ENCODE measurements at regions not wholly inside any gene's neighbourhood (a gene's known extent, or its start where the extent isn't known, plus 50 kb on each side); places are given as distances from the start of the nearest gene placed in this dataset.
"Not testable (repeated sequence)": the region's sequence is repeated elsewhere in the genome, so short reads cannot be mapped to it uniquely, and the experiment has no call there.

DNA sequence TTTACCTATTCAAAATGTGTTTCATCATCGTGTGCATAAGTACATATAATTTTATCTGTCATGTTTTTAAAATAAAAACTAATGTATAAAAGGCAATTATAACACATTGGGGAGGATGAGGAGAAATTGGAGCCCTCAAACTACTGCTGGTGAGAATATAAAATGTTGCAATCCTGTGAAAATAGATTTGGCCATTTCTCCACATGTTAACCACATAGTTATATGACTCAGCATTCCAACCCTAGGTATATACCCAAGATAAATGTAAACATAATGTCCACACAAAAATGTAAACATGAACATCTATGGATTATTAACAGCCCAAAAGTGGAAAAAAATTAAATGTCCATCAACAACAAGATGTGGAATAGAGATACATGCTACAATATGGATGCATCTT lies 928.0 kb upstream of the FAT3 start:
- H3K4me1 Mint-ChIP-seq (ENCODE audit: unreplicated experiment): peaks cover 4% of the 10 kb centered on the region
- H3K9me3 Mint-ChIP-seq (ENCODE audit: unreplicated experiment): no peaks in the 10 kb centered on the region
- no peaks in the 10 kb centered on the region for H3K27me3 Mint-ChIP-seq (ENCODE audit: unreplicated experiment)
- TF ChIP-seq, protein P1, sequence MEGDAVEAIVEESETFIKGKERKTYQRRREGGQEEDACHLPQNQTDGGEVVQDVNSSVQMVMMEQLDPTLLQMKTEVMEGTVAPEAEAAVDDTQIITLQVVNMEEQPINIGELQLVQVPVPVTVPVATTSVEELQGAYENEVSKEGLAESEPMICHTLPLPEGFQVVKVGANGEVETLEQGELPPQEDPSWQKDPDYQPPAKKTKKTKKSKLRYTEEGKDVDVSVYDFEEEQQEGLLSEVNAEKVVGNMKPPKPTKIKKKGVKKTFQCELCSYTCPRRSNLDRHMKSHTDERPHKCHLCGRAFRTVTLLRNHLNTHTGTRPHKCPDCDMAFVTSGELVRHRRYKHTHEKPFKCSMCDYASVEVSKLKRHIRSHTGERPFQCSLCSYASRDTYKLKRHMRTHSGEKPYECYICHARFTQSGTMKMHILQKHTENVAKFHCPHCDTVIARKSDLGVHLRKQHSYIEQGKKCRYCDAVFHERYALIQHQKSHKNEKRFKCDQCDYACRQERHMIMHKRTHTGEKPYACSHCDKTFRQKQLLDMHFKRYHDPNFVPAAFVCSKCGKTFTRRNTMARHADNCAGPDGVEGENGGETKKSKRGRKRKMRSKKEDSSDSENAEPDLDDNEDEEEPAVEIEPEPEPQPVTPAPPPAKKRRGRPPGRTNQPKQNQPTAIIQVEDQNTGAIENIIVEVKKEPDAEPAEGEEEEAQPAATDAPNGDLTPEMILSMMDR (IDR thresholded peaks at IDR 0.05; ENCODE audit: unreplicated experiment): no peak
- DNase-seq (ENCODE audit: low spot score): no peak
- no peaks in the 10 kb centered on the region for H3K36me3 Mint-ChIP-seq (ENCODE audit: low read depth, unreplicated experiment)
- H3K4me3 Mint-ChIP-seq (ENCODE audit: unreplicated experiment): no peak overlapping the region
- H3K27ac Mint-ChIP-seq (ENCODE audit: unreplicated experiment): no peak overlapping the region

DNA sequence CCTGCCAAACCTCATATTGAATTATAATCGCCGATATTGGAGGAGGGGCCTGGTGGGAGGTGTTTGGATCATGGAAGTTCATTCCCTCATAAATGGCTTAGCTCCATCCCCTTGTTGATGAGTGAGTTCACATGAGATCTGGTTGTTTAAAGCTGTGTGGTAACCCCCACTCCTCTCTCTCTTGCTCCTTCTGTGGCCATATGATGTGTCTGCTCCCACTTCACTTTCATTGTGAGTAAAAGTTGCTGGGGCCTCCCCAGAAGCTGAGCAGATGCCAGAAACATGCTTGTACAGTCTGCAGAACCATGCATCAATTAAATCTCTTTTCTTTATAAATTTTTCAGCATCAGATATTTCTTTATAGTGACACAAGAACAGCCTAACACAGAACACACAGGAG lies 929.0 kb upstream of the FAT3 start:
- Mint-ChIP-seq H3K36me3 (ENCODE audit: low read depth, unreplicated experiment) (no peaks in the 10 kb centered on the region), H3K4me1 (ENCODE audit: unreplicated experiment) (peaks cover 4% of the 10 kb centered on the region), H3K4me3 (ENCODE audit: unreplicated experiment) (no peak overlapping the region), H3K27ac (ENCODE audit: unreplicated experiment) (no peak overlapping the region), H3K27me3 (ENCODE audit: unreplicated experiment) (no peaks in the 10 kb centered on the region), H3K9me3 (ENCODE audit: unreplicated experiment) (no peaks in the 10 kb centered on the region)
- TF ChIP-seq, protein P1 (IDR thresholded peaks at IDR 0.05; ENCODE audit: unreplicated experiment): no peak
- no peak for DNase-seq (ENCODE audit: low spot score)

DNA sequence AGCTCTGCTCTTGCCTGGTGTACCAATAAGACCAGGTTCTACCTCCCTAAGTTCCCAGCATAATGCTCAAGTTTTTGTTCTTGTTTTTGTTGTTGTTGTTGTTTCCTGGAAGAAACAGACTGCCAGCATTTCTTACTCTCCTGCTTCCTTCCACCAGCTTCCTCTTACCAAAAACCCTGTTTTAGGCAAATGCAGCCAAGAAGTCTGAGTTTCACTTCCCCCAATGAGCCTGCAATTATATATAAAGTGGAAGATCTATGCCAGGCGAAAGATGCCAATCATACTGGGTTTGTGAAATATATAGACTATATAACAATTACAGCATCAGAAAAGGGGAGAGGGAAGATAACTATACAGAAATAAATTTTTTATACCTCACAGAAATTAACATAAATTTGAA lies 931.5 kb upstream of the FAT3 start:
- Mint-ChIP-seq H3K27ac (ENCODE audit: unreplicated experiment) (no peak overlapping the region), H3K4me1 (ENCODE audit: unreplicated experiment) (peaks cover 4% of the 10 kb centered on the region), H3K9me3 (ENCODE audit: unreplicated experiment) (no peaks in the 10 kb centered on the region), H3K27me3 (ENCODE audit: unreplicated experiment) (no peaks in the 10 kb centered on the region), H3K36me3 (ENCODE audit: low read depth, unreplicated experiment) (no peaks in the 10 kb centered on the region), H3K4me3 (ENCODE audit: unreplicated experiment) (no peak overlapping the region)
- TF ChIP-seq, protein P1 (IDR thresholded peaks at IDR 0.05; ENCODE audit: unreplicated experiment): no peak
- no peak for DNase-seq (ENCODE audit: low spot score)

DNA sequence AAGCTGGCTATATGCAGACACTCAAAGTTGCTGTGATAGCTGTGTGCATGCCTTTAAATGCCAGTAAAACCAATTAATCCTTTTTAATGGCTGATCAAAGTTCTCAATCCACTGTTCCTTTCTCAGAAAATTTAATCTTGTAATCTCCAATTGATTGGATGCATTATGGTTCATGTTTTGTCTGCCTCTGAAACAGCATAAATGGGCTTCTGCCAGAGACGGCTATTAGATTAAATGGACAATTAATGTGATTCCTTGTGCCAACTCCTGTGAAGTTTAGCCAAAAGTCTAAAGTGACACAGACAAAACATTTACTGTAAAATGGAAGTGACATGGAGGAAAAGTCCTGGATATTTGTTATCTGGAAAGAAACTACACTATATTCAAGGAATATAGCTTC lies 952.5 kb upstream of the FAT3 start:
- H3K36me3 Mint-ChIP-seq (ENCODE audit: low read depth, unreplicated experiment): no peaks in the 10 kb centered on the region
- no peak overlapping the region for H3K4me3 Mint-ChIP-seq (ENCODE audit: unreplicated experiment)
- H3K9me3 Mint-ChIP-seq (ENCODE audit: unreplicated experiment): no peaks in the 10 kb centered on the region
- TF ChIP-seq, protein P1 (IDR thresholded peaks at IDR 0.05; ENCODE audit: unreplicated experiment): no peak
- no peaks in the 10 kb centered on the region for H3K27me3 Mint-ChIP-seq (ENCODE audit: unreplicated experiment)
- H3K4me1 Mint-ChIP-seq (ENCODE audit: unreplicated experiment): no peaks in the 10 kb centered on the region
- no peak overlapping the region for H3K27ac Mint-ChIP-seq (ENCODE audit: unreplicated experiment)
- DNase-seq (ENCODE audit: low spot score): no peak

DNA sequence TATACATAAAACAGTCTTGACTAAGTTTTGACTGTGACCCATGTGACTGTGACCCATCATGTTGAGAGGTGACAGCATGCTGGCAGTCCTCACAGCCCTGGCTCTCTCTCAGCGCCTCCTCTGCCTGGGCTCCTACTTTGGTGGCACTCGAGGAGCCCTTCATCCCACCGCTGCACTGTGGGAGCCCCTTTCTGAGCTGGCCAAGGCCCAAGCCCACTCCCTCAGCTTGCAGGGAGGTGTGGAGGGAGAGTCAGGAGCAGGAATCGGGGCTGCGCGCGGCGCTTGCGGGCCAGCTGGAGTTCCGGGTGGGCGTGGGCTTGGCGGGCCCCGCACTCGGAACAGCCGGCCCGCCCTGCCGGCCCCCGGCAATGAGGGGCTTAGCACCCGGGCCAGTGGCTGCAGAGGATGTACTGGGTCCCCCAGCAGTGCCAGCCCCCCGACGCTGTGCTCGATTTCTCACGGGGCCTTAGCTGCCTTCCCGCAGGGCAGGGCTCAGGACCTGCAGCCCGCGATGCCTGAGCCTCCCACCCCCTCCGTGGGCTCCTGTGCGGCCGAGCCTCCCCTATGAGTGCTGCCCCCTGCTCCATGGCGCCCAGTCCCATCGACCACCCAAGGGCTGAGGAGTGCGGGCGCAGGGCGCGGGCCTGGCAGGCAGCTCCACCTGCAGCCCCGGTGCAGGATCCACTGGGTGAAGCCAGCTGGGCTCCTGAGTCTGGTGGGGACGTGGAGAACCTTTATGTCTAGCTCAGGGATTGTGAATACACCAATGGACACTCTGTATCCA lies 955.9 kb upstream of the FAT3 start:
- not testable (repeated sequence) for H3K9me3 Mint-ChIP-seq (ENCODE audit: unreplicated experiment); H3K36me3 Mint-ChIP-seq (ENCODE audit: low read depth, unreplicated experiment); H3K4me3 Mint-ChIP-seq (ENCODE audit: unreplicated experiment); H3K27ac Mint-ChIP-seq (ENCODE audit: unreplicated experiment); DNase-seq (ENCODE audit: low spot score); H3K27me3 Mint-ChIP-seq (ENCODE audit: unreplicated experiment); H3K4me1 Mint-ChIP-seq (ENCODE audit: unreplicated experiment)
